Sigmoid colon (tissue), 6 donors: ENCODE measurements at regions not wholly inside any gene's neighbourhood (a gene's known extent, or its start where the extent isn't known, plus 50 kb on each side); places are given as distances from the start of the nearest gene placed in this dataset.

Experiments
- DNase-seq: peaks from one replicate; pipeline ENCODE4 v3.0.0-alpha.2; 2019
- H3K27ac ChIP-seq, 4 donors: fragments of 200-600 bp; sonication (generic); one replicate each; pipeline ENCODE4 v1.5.1; 2016 to 2019; ENCODE audit warnings: mild to moderate bottlenecking in 1 of 4
- H3K27me3 ChIP-seq, 3 donors: fragments of 200-600 bp; sonication (generic); one replicate each; pipeline ENCODE4 v1.5.1; 2019; ENCODE audit warnings: mild to moderate bottlenecking in 1 of 3
- H3K36me3 ChIP-seq, 4 donors: fragments of 200-600 bp; sonication (generic); one replicate each; pipeline ENCODE4 v1.5.1; 2016 to 2019
- H3K4me1 ChIP-seq, 4 donors: fragments of 200-600 bp; sonication (generic); one replicate each; pipeline ENCODE4 v1.5.1; 2017 to 2019
- H3K4me3 ChIP-seq, 4 donors: fragments of 200-600 bp; sonication (generic); one replicate each; pipeline ENCODE4 v1.5.1; 2017 to 2019; ENCODE audit warnings: mild to moderate bottlenecking in 2 of 4, moderate library complexity in 1 of 4
- H3K9me3 ChIP-seq, 4 donors: fragments of 200-600 bp in 3 of 4; sonication (generic) in 3 of 4; one replicate each; pipeline versions ENCODE4 v1.5.1 to v1.6.1; 2013 to 2019
- EP300 ChIP-seq, 4 donors: sonication (generic); formaldehyde crosslinking; IDR thresholded peaks; one replicate each; pipeline ENCODE4 v1.6.1; 2017; ENCODE audit warnings: antibody characterized with exemption in 4 of 4
- POLR2A ChIP-seq, 2 donors: fragments of 450-650 bp; IDR thresholded peaks; one replicate each; pipeline ENCODE4 v1.6.1; 2016; ENCODE audit warnings: antibody characterized with exemption in 2 of 2, mild to moderate bottlenecking in 2 of 2, moderate library complexity in 2 of 2
- POLR2AphosphoS5 ChIP-seq, 4 donors: sonication (generic); formaldehyde crosslinking; IDR thresholded peaks; one replicate each; pipeline ENCODE4 v1.6.1; 2017; ENCODE audit warnings: antibody characterized with exemption in 4 of 4
- WGBS, 2 donors: extraction: QIAGEN DNeasy Blood & Tissue Kit; methylation state at CpG; one replicate each; pipeline ENCODE4 v1.1.7; 2013; 5-methylcytosine and 5-hydroxymethylcytosine counted together
- intact Hi-C: fragments of 100-400 bp; cut with DNase I; formaldehyde crosslinking; loops from one replicate; pipeline ENCODE4 v1.15.1; 2023
- TF ChIP-seq, protein P1 (sequence below), 4 experiments: fragments of 450-650 bp in 3 of 4; fragments of 200-600 bp in 1 of 4; IDR thresholded peaks; one replicate each; pipeline ENCODE4 v1.5.1; 2016 to 2019; ENCODE audit warnings: antibody characterized with exemption in 4 of 4, mild to moderate bottlenecking in 3 of 4, moderate library complexity in 2 of 4
- donor health status: healthy with polysubstance abuse.
- donor health status: healthy.

DNA sequence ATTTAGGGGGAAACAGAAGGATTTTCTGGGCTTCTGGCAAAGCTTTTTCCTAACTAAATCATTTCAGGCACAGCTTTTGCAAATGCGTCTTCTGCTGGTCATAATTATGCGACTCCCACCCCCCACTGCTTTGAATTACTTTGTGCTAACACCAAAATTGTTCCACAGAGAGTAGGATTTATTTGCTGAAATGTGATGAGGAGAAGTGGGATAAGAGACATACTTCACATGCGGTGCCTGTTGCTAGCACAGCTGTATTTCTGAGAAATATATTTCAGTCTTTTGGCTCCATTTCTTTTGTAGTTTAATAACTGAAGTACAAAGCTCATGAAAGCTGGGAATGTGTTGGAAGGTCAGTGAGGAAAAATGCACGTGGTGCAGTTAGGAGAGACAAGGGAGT lies 83.2 kb upstream of the TAS2R1 start:
- Histone ChIP-seq H3K9me3 (no peaks in the 10 kb centered on the region), H3K27ac (no peak overlapping the region), H3K36me3 (no peaks in the 10 kb centered on the region), H3K4me3 (no peak overlapping the region), H3K4me1 (no peaks in the 10 kb centered on the region), H3K27me3 (no peaks in the 10 kb centered on the region)
- 65 to 69% methylated on average over 4 of the region's 4 CpGs for WGBS, 2 donors
- no peak for DNase-seq
- TF ChIP-seq EP300 (IDR thresholded peaks at IDR 0.05): no peak
- intact Hi-C loops: no loop called here

DNA sequence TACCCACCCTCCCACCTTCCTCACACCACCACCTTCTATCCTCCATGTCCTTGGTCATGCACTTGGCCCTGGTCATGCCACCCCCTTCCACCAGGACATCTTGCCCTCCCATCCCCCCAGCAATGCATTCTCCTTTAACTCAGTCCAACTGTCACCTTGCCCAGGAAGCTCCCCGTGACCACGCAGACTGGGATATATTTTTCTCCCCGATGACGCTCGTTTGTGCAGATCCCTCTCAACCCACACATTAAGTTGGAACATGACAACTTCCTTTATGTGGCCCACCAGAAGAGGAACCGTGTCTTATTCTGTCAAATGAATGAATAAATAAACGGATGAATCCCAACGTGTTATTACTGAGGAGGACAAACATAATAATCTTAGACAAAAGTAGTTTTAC lies 82.8 kb upstream of the TAS2R1 start:
- Histone ChIP-seq H3K27ac (no peak overlapping the region), H3K9me3 (no peaks in the 10 kb centered on the region), H3K36me3 (no peaks in the 10 kb centered on the region), H3K4me1 (no peaks in the 10 kb centered on the region), H3K4me3 (no peak overlapping the region), H3K27me3 (no peaks in the 10 kb centered on the region)
- intact Hi-C loops: no loop called here
- DNase-seq: no peak
- 41 to 75% methylated on average over 8 of the region's 8 CpGs for WGBS, 2 donors
- TF ChIP-seq POLR2AphosphoS5 (IDR thresholded peaks at IDR 0.05): no peak
- TF ChIP-seq EP300 (IDR thresholded peaks at IDR 0.05): no peak
- no peak for TF ChIP-seq POLR2A (IDR thresholded peaks at IDR 0.05)
- TF ChIP-seq, protein P1, sequence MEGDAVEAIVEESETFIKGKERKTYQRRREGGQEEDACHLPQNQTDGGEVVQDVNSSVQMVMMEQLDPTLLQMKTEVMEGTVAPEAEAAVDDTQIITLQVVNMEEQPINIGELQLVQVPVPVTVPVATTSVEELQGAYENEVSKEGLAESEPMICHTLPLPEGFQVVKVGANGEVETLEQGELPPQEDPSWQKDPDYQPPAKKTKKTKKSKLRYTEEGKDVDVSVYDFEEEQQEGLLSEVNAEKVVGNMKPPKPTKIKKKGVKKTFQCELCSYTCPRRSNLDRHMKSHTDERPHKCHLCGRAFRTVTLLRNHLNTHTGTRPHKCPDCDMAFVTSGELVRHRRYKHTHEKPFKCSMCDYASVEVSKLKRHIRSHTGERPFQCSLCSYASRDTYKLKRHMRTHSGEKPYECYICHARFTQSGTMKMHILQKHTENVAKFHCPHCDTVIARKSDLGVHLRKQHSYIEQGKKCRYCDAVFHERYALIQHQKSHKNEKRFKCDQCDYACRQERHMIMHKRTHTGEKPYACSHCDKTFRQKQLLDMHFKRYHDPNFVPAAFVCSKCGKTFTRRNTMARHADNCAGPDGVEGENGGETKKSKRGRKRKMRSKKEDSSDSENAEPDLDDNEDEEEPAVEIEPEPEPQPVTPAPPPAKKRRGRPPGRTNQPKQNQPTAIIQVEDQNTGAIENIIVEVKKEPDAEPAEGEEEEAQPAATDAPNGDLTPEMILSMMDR (IDR thresholded peaks at IDR 0.05): no peak

DNA sequence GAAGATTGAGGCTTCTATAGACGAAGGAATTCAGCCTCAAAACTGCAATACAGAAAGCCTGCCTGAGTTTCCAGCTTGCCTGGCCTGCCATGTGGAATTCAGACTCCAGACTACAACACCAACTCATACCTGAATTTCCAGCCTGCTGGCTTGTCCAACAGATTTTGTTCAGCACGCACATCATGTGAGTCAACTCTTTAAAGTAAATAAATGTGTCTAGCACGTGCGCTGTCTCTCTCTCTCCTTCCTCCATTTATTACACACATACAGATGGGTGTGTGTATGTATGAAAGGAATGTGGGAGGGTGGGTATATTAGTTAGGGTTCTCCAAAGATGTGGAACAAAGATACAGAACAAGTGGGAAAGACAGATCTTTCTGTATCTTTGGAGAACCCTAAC lies 82.4 kb upstream of the TAS2R1 start:
- no peak for DNase-seq
- no peaks in the 10 kb centered on the region for H3K4me1 ChIP-seq
- intact Hi-C loops: no loop called here
- no peak for TF ChIP-seq POLR2A (IDR thresholded peaks at IDR 0.05)
- TF ChIP-seq, protein P1 (IDR thresholded peaks at IDR 0.05): no peak
- no peak for TF ChIP-seq EP300 (IDR thresholded peaks at IDR 0.05)
- TF ChIP-seq POLR2AphosphoS5 (IDR thresholded peaks at IDR 0.05): no peak
- H3K36me3 ChIP-seq: no peaks in the 10 kb centered on the region
- H3K27ac ChIP-seq: no peak overlapping the region
- no peaks in the 10 kb centered on the region for H3K9me3 ChIP-seq
- H3K27me3 ChIP-seq: no peaks in the 10 kb centered on the region
- no peak overlapping the region for H3K4me3 ChIP-seq
- WGBS, 2 donors: 38 to 69% methylated on average over 4 of the region's 4 CpGs

DNA sequence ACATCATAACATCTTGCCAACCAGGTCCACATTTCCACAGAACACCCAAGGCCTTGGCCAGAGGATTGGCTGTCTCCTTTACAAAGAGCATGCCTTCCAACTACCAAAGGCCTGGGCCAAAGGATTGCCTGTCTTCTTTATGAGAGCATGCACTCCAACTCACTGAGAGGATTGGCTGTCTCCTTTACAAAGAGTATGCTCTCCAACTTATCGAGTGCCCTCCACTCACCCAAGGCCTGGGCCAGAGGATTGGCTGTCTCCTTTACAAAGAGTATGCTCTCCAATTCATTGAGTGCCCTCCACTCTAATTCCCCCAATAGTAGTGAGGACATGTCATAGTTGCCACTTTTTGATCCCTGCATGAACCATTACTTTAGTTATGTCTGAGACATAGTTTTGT lies 79.9 kb upstream of the TAS2R1 start:
- H3K27me3 ChIP-seq: no peaks in the 10 kb centered on the region
- intact Hi-C loops: no loop called here
- WGBS, 2 donors: 88 to 90% methylated on average over 1 of the region's 1 CpG

DNA sequence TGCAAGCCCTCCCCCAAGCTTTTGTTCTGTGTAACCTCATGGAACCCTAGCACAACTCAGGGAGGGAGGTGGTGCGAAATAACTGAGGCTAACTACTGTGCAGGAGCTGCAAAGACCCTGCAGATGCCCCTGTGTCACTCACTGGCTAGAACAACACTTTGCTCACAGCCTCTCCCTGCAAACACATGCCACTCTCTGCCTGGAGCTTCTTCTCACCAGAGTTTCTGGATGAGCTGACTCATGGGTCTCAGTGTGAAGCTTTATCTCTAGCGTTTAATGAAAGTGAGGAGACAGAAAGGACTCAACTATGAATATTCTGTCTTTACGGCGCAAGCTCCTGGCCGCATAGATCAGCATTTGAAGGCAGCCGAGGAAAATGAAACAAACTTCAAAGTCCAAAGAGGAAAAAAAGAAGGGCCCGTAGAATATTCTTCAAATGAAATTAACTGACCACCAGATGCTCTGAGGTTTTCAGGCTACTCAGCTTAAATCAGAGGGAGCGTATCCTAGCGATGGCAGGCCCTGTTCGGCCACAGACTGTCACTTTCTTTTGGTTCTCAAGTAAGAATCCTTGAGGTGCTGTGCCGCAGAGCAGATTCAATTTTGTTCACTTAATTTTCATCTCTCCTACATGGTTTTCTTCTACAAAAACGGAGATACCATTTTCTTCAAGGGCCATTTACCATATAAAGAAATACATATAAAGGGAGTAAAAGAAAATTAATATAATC lies 77.7 kb upstream of the TAS2R1 start:
- H3K9me3 ChIP-seq: no peaks in the 10 kb centered on the region
- no peak overlapping the region for H3K4me3 ChIP-seq
- WGBS, 2 donors: 84 to 85% methylated on average over 12 of the region's 12 CpGs
- no peak for DNase-seq
- TF ChIP-seq, protein P1 (IDR thresholded peaks at IDR 0.05): no peak
- TF ChIP-seq EP300 (IDR thresholded peaks at IDR 0.05) (no peak), POLR2A (IDR thresholded peaks at IDR 0.05) (no peak), POLR2AphosphoS5 (IDR thresholded peaks at IDR 0.05) (no peak)
- intact Hi-C loops: no loop called here
- H3K4me1 ChIP-seq: no peaks in the 10 kb centered on the region
- no peaks in the 10 kb centered on the region for H3K27me3 ChIP-seq
- no peaks in the 10 kb centered on the region for H3K36me3 ChIP-seq
- H3K27ac ChIP-seq: no peak overlapping the region

More for the DNA sequence above, 79.9 kb upstream of the TAS2R1 start:
- Histone ChIP-seq H3K9me3 (no peaks in the 10 kb centered on the region), H3K36me3 (no peaks in the 10 kb centered on the region), H3K4me1 (no peaks in the 10 kb centered on the region), H3K27ac (no peak overlapping the region), H3K4me3 (no peak overlapping the region)
- no peak for TF ChIP-seq POLR2A (IDR thresholded peaks at IDR 0.05)
- TF ChIP-seq EP300 (IDR thresholded peaks at IDR 0.05): no peak
- TF ChIP-seq, protein P1 (IDR thresholded peaks at IDR 0.05): no peak
- no peak for TF ChIP-seq POLR2AphosphoS5 (IDR thresholded peaks at IDR 0.05)
- DNase-seq: no peak
